Adrenal gland (tissue), 9 donors: ENCODE measurements at regions not wholly inside any gene's neighbourhood (a gene's known extent, or its start where the extent isn't known, plus 50 kb on each side); places are given as distances from the start of the nearest gene placed in this dataset.

Experiments used
- DNase-seq, 7 donors: peaks; one replicate each; pipeline ENCODE4 v3.0.0-alpha.2; 2019 to 2020
- H3K27ac ChIP-seq, 5 donors: fragments of 200-600 bp; sonication (generic) in 4 of 5; 1 replicate in 3 of 5; 2 replicates in 2 of 5; pipeline versions ENCODE4 v1.5.1 to v1.8.0; 2016 to 2020; ENCODE audit warnings: mild to moderate bottlenecking in 1 of 5
- H3K27me3 ChIP-seq: fragments of 200-600 bp; 2 replicates; pipeline ENCODE4 v1.8.0; 2021
- H3K36me3 ChIP-seq, 2 donors: fragments of 200-600 bp; replicated peaks in 1 of 2; 1 replicate in 1 of 2; 2 replicates in 1 of 2; pipeline versions ENCODE4 v1.5.1 to v1.8.0; 2018 to 2022
- H3K4me1 ChIP-seq, 2 donors: fragments of 200-600 bp; replicated peaks in 1 of 2; 1 replicate in 1 of 2; 2 replicates in 1 of 2; pipeline versions ENCODE4 v1.5.1 to v1.8.0; 2018 to 2021
- H3K4me3 ChIP-seq, 4 donors: fragments of 200-600 bp; sonication (generic) in 3 of 4; one replicate each; pipeline ENCODE4 v1.5.1; 2016 to 2018
- H3K9me3 ChIP-seq, 3 donors: fragments of 200-600 bp; sonication (generic) in 1 of 3; replicated peaks in 1 of 3; 1 replicate in 2 of 3; 2 replicates in 1 of 3; pipeline versions ENCODE4 v1.5.1 to v1.8.0; 2016 to 2021
- CTCF ChIP-seq, 6 experiments: fragments of 450-650 bp in 4 of 6; fragments of 200-600 bp in 2 of 6; sonication (generic) in 1 of 6; IDR thresholded peaks; 1 replicate in 5 of 6; 2 replicates in 1 of 6; pipeline versions ENCODE4 v1.5.1 to v1.8.0; 2016 to 2021; ENCODE audit warnings: antibody characterized with exemption in 6 of 6, mild to moderate bottlenecking in 2 of 6, moderate library complexity in 1 of 6
- POLR2A ChIP-seq, 2 donors: fragments of 450-650 bp; IDR thresholded peaks; one replicate each; pipeline ENCODE4 v1.6.1; 2017; ENCODE audit warnings: antibody characterized with exemption in 2 of 2, mild to moderate bottlenecking in 2 of 2, moderate library complexity in 1 of 2
- WGBS, 4 donors: extraction: QIAGEN DNeasy Blood & Tissue Kit in 2 of 4; methylation state at CpG; one replicate each; pipeline versions ENCODE4 v1.1.5 to v1.1.7; 2013 to 2017; 5-methylcytosine and 5-hydroxymethylcytosine counted together
- intact Hi-C, 2 donors: fragments of 100-400 bp; cut with DNase I; formaldehyde crosslinking; loops; one replicate each; pipeline versions ENCODE4 v1.14.1 to v1.15.0; 2022 to 2023
- donor health status: healthy with polysubstance abuse.
- donor health status: Bipolar disorder and iron deficiency.
- donor health status: DM: yes; HTN: yes; CAD: no.
- donor health status: DM: no; HTN: no; CAD: no.
- donor health status: DM: no; HTN: no; CAD: no.

DNA sequence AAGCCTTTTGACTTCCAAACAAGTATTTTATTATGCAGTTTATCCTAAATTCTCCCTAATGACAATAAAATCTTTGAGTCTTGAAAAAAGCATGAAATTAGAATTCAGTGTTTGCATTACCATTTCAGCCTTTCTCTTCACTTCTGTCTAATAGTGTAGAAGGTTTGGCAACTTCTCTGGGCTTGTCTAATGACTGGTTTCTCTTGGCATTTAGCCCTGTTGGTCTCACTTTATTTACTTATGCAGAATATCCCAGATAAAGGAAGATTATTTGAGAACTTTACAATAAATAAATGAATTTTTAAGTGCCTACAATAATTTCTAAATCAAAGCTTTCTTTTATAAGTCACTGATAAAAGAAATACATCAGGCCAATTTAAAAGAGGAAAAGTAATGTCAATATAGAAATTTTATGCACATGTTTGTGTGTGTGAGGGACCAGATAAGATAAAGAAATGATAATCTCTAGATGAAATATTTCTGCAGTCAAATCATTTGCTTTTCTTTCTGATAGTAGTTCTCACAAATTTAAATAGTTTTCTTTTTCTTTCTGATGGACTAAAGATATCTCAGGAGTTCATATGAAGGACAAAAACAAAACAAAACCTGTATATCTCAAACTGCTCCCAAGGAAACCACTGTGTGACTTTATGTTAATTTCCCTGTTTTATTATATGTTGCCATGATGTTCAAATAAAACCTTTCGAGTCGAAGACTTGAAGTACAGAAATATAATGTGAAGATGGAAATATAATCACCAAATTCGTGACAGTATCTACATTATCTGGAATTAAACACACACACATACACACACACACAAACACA, 533.1 kb upstream of the CBLB start:
- H3K36me3 ChIP-seq: no peaks in the 10 kb centered on the region
- no peak overlapping the region for H3K4me3 ChIP-seq
- H3K27me3 ChIP-seq: no peaks in the 10 kb centered on the region
- H3K4me1 ChIP-seq: no peaks in the 10 kb centered on the region
- no peak for DNase-seq
- intact Hi-C loops: no loop called here
- no peak overlapping the region for H3K27ac ChIP-seq
- WGBS, 4 donors: 78 to 86% (median 80%) methylated on average over 3 of the region's 3 CpGs
- H3K9me3 ChIP-seq: no peaks in the 10 kb centered on the region
- TF ChIP-seq CTCF (IDR thresholded peaks at IDR 0.05) (no peak), POLR2A (IDR thresholded peaks at IDR 0.05) (no peak)

- DNase-seq: no peak
- Histone ChIP-seq H3K4me3 (no peak overlapping the region), H3K27me3 (no peaks in the 10 kb centered on the region), H3K27ac (no peak overlapping the region), H3K9me3 (no peaks in the 10 kb centered on the region), H3K36me3 (no peaks in the 10 kb centered on the region), H3K4me1 (no peaks in the 10 kb centered on the region)
- no peak for TF ChIP-seq POLR2A (IDR thresholded peaks at IDR 0.05)
- no peak for TF ChIP-seq CTCF (IDR thresholded peaks at IDR 0.05)
- 79 to 92% (median 81%) methylated on average over 7 of the region's 7 CpGs for WGBS, 4 donors
- intact Hi-C loops: no loop called here
Measured at GRCh38 chr3:106403371-106404145, 534.7 kb upstream of the CBLB start.

GRCh38 chr3:106413683-106414082, 544.9 kb upstream of the CBLB start:
- no peak overlapping the region for H3K4me3 ChIP-seq
- H3K4me1 ChIP-seq: no peaks in the 10 kb centered on the region
- no peaks in the 10 kb centered on the region for H3K27me3 ChIP-seq
- no peak for DNase-seq
- intact Hi-C loops: no loop called here
- H3K36me3 ChIP-seq: no peaks in the 10 kb centered on the region
- WGBS, 4 donors: 88 to 96% (median 91%) methylated on average over 2 of the region's 2 CpGs
- TF ChIP-seq POLR2A (IDR thresholded peaks at IDR 0.05) (no peak), CTCF (IDR thresholded peaks at IDR 0.05) (no peak)
- no peak overlapping the region for H3K27ac ChIP-seq
- H3K9me3 ChIP-seq: no peaks in the 10 kb centered on the region

GRCh38 chr3:106420628-106421027, 551.8 kb upstream of the CBLB start:
- TF ChIP-seq CTCF (IDR thresholded peaks at IDR 0.05) (no peak), POLR2A (IDR thresholded peaks at IDR 0.05) (no peak)
- no peak for DNase-seq
- WGBS, 4 donors: 48 to 69% (median 58%) methylated on average over 2 of the region's 2 CpGs
- Histone ChIP-seq H3K27ac (no peak overlapping the region), H3K9me3 (no peaks in the 10 kb centered on the region), H3K4me1 (no peaks in the 10 kb centered on the region), H3K36me3 (no peaks in the 10 kb centered on the region), H3K4me3 (no peak overlapping the region), H3K27me3 (no peaks in the 10 kb centered on the region)
- intact Hi-C loops: no loop called here
